ENCODE measurements at regions not wholly inside any gene's neighbourhood (a gene's known extent, or its start where the extent isn't known, plus 50 kb on each side); places are given as distances from the start of the nearest gene placed in this dataset.
A peak's percentile ranks its signal among the peaks of the same experiment; 100 is the strongest.
"Not testable (repeated sequence)": the region's sequence is repeated elsewhere in the genome, so short reads cannot be mapped to it uniquely, and the experiment has no call there.

- Histone ChIP-seq H3K4me1 (ENCODE audit: control insufficient read depth, insufficient read depth, low read length) (peaks cover 2% of the 10 kb centered on the region), H3K27ac (ENCODE audit: low read length) (no peak overlapping the region), H3K27me3 (ENCODE audit: control insufficient read depth, insufficient read depth) (no peaks in the 10 kb centered on the region), H3K9me3 (ENCODE audit: control insufficient read depth, low read length) (no peaks in the 10 kb centered on the region), H3K4me3 (ENCODE audit: low read length) (no peak overlapping the region)
- peak in 2 of 3 donors; percentile 29 to 69 for DNase-seq
- 56% methylated on average over 9 of the region's 9 CpGs for WGBS
- peak; percentile 55 to 60 for ATAC-seq
- intact Hi-C loops (cut with DNase I) = no loop called here
These were observed 224.8 kb upstream of the HES1 start for GRCh38 chr3:193910886-193911738.

DNA sequence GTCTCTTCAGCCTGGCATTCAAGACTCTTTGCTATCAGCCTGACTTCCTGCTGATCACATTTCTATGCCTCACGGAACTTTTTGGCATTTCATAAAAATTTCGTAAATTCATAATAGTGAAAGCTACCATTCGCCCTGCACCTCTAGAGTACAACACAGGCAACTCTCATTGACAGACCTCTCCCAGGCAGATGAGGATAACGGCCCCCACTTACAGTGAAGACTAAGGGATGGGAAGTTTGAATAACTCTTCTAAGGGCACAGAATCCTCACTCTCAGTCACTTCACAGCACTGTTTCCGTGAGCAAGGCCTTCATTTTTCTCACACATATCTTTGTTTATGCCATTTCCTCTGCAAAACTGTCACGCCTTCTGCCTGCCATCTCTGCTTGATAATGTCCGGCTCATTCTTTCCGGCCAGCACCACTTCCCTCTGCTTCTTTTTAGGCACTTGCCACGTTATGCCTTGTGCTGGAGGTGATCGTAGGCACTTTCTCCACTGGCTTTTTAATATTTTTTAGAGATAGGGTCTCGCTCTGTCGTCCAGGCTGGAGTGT lies 224.1 kb upstream of the HES1 start:
- WGBS = 69% methylated on average over 12 of the region's 12 CpGs
- intact Hi-C loops (cut with DNase I) = no loop called here
- H3K4me3 ChIP-seq (ENCODE audit: low read length) = no peak overlapping the region

GRCh38 chr3:193912621-193913178 lies 223.2 kb upstream of the HES1 start:
- ATAC-seq = no peak
- no peaks in the 10 kb centered on the region for H3K9me3 ChIP-seq (ENCODE audit: control insufficient read depth, low read length)
- no peaks in the 10 kb centered on the region for H3K27me3 ChIP-seq (ENCODE audit: control insufficient read depth, insufficient read depth)
- no peak overlapping the region for H3K4me3 ChIP-seq (ENCODE audit: low read length)
- peaks cover 2% of the 10 kb centered on the region for H3K4me1 ChIP-seq (ENCODE audit: control insufficient read depth, insufficient read depth, low read length)
- no peak overlapping the region for H3K27ac ChIP-seq (ENCODE audit: low read length)
- intact Hi-C loops (cut with DNase I) = no loop called here
- 96% methylated on average over 2 of the region's 2 CpGs for WGBS
- no peak for DNase-seq

More for the DNA sequence above, 224.1 kb upstream of the HES1 start:
- ATAC-seq (no peak), DNase-seq (no peak)
- H3K9me3 ChIP-seq (ENCODE audit: control insufficient read depth, low read length) = no peaks in the 10 kb centered on the region
- peaks cover 2% of the 10 kb centered on the region for H3K4me1 ChIP-seq (ENCODE audit: control insufficient read depth, insufficient read depth, low read length)
- H3K27ac ChIP-seq (ENCODE audit: low read length) = no peak overlapping the region
- no peaks in the 10 kb centered on the region for H3K27me3 ChIP-seq (ENCODE audit: control insufficient read depth, insufficient read depth)

GRCh38 chr3:193914602-193915001 lies 221.3 kb upstream of the HES1 start:
- WGBS = 91% methylated on average over 1 of the region's 1 CpG
- Histone ChIP-seq H3K9me3 (ENCODE audit: control insufficient read depth, low read length) (no peaks in the 10 kb centered on the region), H3K27ac (ENCODE audit: low read length) (no peak overlapping the region), H3K4me3 (ENCODE audit: low read length) (no peak overlapping the region), H3K4me1 (ENCODE audit: control insufficient read depth, insufficient read depth, low read length) (peaks cover 2% of the 10 kb centered on the region), H3K27me3 (ENCODE audit: control insufficient read depth, insufficient read depth) (no peaks in the 10 kb centered on the region)
- ATAC-seq = no peak
- intact Hi-C loops (cut with DNase I) = no loop called here
- no peak for DNase-seq

GRCh38 chr3:193915099-193915498 lies 220.8 kb upstream of the HES1 start:
- ATAC-seq (no peak), DNase-seq (no peak)
- intact Hi-C loops (cut with DNase I) = no loop called here
- Histone ChIP-seq H3K27me3 (ENCODE audit: control insufficient read depth, insufficient read depth) (no peaks in the 10 kb centered on the region), H3K9me3 (ENCODE audit: control insufficient read depth, low read length) (no peaks in the 10 kb centered on the region), H3K4me3 (ENCODE audit: low read length) (no peak overlapping the region), H3K4me1 (ENCODE audit: control insufficient read depth, insufficient read depth, low read length) (peaks cover 2% of the 10 kb centered on the region), H3K27ac (ENCODE audit: low read length) (no peak overlapping the region)
- 97% methylated on average over 4 of the region's 4 CpGs for WGBS

DNA sequence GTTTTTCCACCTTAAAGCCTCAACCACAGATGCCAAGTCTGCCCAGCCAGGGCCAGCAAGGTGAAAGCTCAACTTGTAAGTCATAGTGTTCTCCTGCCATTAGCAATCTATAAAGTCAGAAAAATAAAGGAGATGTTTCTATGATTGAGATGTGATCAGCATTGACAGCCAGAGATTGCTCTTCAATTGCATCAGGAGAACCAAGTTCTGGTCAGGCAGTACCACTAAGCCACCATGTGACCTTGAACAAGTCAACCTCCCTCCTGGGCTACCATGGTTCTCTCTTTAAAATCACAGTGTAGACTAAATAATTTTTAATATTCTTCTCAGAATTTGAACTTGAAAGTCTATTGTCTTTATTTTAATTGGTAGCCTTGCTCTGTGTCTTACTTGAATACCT lies 220.3 kb upstream of the HES1 start:
- Histone ChIP-seq H3K9me3 (ENCODE audit: control insufficient read depth, low read length) (no peaks in the 10 kb centered on the region), H3K27me3 (ENCODE audit: control insufficient read depth, insufficient read depth) (no peaks in the 10 kb centered on the region), H3K4me3 (ENCODE audit: low read length) (no peak overlapping the region), H3K4me1 (ENCODE audit: control insufficient read depth, insufficient read depth, low read length) (peaks cover 2% of the 10 kb centered on the region), H3K27ac (ENCODE audit: low read length) (no peak overlapping the region)
- intact Hi-C loops (cut with DNase I) = no loop called here
- DNase-seq (no peak), ATAC-seq (no peak)

- 90% methylated on average over 2 of the region's 2 CpGs for WGBS
- intact Hi-C loops (cut with DNase I) = no loop called here
- DNase-seq = no peak
These were observed 218.8 kb upstream of the HES1 start for GRCh38 chr3:193917158-193917557.

GRCh38 chr3:193921465-193921864 lies 214.5 kb upstream of the HES1 start:
- no peak for ATAC-seq
- Histone ChIP-seq H3K27ac (ENCODE audit: low read length) (no peak overlapping the region), H3K4me3 (ENCODE audit: low read length) (no peak overlapping the region), H3K4me1 (ENCODE audit: control insufficient read depth, insufficient read depth, low read length) (no peaks in the 10 kb centered on the region), H3K9me3 (ENCODE audit: control insufficient read depth, low read length) (no peaks in the 10 kb centered on the region), H3K27me3 (ENCODE audit: control insufficient read depth, insufficient read depth) (no peaks in the 10 kb centered on the region)
- whole genome bisulfite sequencing = 68% methylated on average over 4 of the region's 4 CpGs
- DNase-seq = no peak
- intact Hi-C loops (cut with DNase I) = no loop called here

More at GRCh38 chr3:193917158-193917557, 218.8 kb upstream of the HES1 start:
- H3K4me3 ChIP-seq (ENCODE audit: low read length) = no peak overlapping the region
- no peaks in the 10 kb centered on the region for H3K4me1 ChIP-seq (ENCODE audit: control insufficient read depth, insufficient read depth, low read length)
- no peaks in the 10 kb centered on the region for H3K9me3 ChIP-seq (ENCODE audit: control insufficient read depth, low read length)
- ATAC-seq = no peak
- H3K27me3 ChIP-seq (ENCODE audit: control insufficient read depth, insufficient read depth) = no peaks in the 10 kb centered on the region
- H3K27ac ChIP-seq (ENCODE audit: low read length) = no peak overlapping the region

DNA sequence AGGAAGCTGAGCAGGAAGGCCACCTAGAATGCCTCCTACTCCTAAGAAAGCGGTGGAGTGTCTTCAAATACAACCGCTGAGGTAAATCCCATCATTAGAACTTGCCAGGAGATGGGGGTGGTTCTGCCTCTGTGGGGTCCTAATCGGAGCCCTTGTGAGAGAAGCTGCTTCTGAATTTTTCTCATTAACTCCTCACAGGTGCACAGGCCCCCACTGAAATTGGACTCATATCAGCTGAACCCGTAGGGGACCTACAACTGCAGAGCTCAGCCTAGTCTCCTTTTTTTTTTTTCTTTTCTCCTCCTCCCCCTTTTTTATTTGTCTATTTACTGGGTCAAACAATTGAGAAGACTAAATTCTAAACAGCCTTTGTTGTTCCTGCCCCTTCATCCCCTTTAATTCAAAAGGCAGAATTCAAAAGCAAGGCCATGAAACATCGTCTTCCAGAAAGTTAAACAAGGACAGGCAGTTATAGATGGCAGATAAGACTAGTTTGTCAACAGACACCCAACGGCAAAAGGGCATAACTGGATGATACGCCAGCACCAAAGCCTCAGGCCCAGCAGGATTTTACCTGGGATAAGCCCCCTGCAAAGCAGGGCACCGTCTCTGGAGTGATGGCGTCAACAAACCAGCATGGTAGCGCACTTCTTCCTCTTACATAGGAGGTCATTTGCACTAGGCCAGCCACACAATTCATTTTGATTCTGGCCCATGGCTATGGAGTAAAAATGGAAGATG lies 213.7 kb upstream of the HES1 start:
- DNase-seq (no peak), ATAC-seq (no peak)
- WGBS = 90% methylated on average over 10 of the region's 10 CpGs
- no peaks in the 10 kb centered on the region for H3K27me3 ChIP-seq (ENCODE audit: control insufficient read depth, insufficient read depth)
- H3K4me3 ChIP-seq (ENCODE audit: low read length) = no peak overlapping the region
- H3K27ac ChIP-seq (ENCODE audit: low read length) = no peak overlapping the region
- no peaks in the 10 kb centered on the region for H3K4me1 ChIP-seq (ENCODE audit: control insufficient read depth, insufficient read depth, low read length)
- intact Hi-C loops (cut with DNase I) = no loop called here
- no peaks in the 10 kb centered on the region for H3K9me3 ChIP-seq (ENCODE audit: control insufficient read depth, low read length)

GRCh38 chr3:193923958-193924357 lies 212.0 kb upstream of the HES1 start:
- ATAC-seq; H3K27ac ChIP-seq (ENCODE audit: low read length); H3K4me3 ChIP-seq (ENCODE audit: low read length); H3K27me3 ChIP-seq (ENCODE audit: control insufficient read depth, insufficient read depth); H3K4me1 ChIP-seq (ENCODE audit: control insufficient read depth, insufficient read depth, low read length); intact Hi-C loops (cut with DNase I); H3K9me3 ChIP-seq (ENCODE audit: control insufficient read depth, low read length); DNase-seq: not testable (repeated sequence)

DNA sequence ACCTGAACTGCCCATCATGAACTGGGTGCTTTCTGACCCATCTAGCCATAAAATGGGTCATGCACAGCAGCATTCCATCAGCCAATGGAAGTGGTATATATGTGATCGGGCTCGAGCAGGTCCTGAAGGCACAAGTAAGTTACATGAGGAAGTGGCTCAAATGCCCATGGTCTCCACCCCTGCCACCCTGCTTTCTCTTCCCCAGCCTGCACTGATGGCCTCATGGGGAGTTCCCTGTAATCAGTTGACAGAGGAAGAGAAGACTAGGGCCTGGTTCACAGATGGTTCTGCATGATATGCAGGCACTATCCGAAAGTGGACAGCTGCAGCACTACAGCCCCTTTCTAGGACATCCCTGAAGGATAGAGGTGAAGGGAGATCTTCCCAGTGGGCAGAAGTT lies 209.9 kb upstream of the HES1 start:
- DNase-seq = peak in 1 of 3 donors; percentile 57
- ATAC-seq; H3K4me1 ChIP-seq (ENCODE audit: control insufficient read depth, insufficient read depth, low read length); H3K4me3 ChIP-seq (ENCODE audit: low read length); H3K27me3 ChIP-seq (ENCODE audit: control insufficient read depth, insufficient read depth); H3K9me3 ChIP-seq (ENCODE audit: control insufficient read depth, low read length); H3K27ac ChIP-seq (ENCODE audit: low read length); intact Hi-C loops (cut with DNase I): not testable (repeated sequence)
- WGBS = 91% methylated on average over 3 of the region's 3 CpGs
